ENCODE measurements at regions not wholly inside any gene's neighbourhood (a gene's known extent, or its start where the extent isn't known, plus 50 kb on each side); places are given as distances from the start of the nearest gene placed in this dataset.

DNA sequence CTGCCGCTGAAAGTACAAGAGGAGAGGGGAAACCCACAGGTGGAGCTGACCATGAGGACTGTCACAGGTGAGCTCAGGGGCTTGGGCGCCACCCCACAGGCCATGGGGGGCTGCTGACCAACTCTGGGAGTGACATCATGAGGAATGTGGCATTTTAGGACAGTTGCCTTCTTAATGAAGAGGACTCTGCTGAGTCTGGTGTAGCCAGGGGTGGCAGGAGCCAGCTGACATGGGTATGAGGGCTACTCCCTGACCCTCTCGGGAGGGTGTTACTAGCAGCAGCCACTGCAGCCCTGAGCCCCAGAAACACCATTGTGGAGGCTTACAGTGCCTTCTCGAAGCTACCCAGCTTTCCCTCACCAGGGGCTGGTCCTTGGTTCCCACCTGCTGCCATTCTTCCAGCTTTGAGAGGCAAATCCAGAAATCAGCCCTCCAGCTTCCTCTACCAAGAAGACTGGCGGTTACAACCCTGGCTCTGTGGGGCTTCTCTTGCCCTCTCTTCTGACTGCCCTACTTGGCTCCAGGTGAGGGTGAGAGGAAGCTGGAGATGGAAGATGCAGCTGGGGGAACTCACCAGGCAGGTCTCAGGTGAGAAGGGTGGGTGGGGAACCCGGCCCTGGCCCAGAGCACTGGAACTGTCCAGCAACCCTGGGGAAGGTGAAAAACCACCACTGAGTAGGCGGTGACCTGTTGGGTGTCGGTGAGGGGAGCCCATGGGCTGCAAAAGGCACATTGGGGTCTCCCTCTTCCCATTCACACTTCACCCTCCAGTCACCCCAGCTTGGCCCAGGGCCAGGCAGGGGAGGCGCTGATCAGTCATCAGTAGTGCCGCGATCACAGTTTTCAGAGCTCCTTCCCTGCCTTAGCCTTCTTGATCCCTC is 98.5 kb downstream of the MCFD2 start:
- TF ChIP-seq SP1 (IDR thresholded peaks at IDR 0.05; ENCODE audit: low read depth): no peak
- TF ChIP-seq POLR2A (IDR thresholded peaks at IDR 0.05; ENCODE audit: borderline replicate concordance, extremely low read depth, insufficient read depth, insufficient read length): no peak
- TF ChIP-seq YY1 (IDR thresholded peaks at IDR 0.05; ENCODE audit: extremely low read depth, insufficient replicate concordance, low read depth, low read length): no peak
- TF ChIP-seq, protein P1, sequence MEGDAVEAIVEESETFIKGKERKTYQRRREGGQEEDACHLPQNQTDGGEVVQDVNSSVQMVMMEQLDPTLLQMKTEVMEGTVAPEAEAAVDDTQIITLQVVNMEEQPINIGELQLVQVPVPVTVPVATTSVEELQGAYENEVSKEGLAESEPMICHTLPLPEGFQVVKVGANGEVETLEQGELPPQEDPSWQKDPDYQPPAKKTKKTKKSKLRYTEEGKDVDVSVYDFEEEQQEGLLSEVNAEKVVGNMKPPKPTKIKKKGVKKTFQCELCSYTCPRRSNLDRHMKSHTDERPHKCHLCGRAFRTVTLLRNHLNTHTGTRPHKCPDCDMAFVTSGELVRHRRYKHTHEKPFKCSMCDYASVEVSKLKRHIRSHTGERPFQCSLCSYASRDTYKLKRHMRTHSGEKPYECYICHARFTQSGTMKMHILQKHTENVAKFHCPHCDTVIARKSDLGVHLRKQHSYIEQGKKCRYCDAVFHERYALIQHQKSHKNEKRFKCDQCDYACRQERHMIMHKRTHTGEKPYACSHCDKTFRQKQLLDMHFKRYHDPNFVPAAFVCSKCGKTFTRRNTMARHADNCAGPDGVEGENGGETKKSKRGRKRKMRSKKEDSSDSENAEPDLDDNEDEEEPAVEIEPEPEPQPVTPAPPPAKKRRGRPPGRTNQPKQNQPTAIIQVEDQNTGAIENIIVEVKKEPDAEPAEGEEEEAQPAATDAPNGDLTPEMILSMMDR (IDR thresholded peaks at IDR 0.05 in 2 of 3, conservative IDR thresholded peaks at IDR 0.05 in 1 of 3; ENCODE audit: borderline replicate concordance in 1 of 3, insufficient read depth in 1 of 3, low read depth in 2 of 3, low read length in 2 of 3): no peak
- TF ChIP-seq EZH2 (IDR thresholded peaks at IDR 0.05): no peak
- no peak for TF ChIP-seq EZH2phosphoT487 (IDR thresholded peaks at IDR 0.05; ENCODE audit: borderline replicate concordance)
- no peak for TF ChIP-seq ZFX (IDR thresholded peaks at IDR 0.05)
